PFSK-1 (cell line): ENCODE measurements at regions not wholly inside any gene's neighbourhood (a gene's known extent, or its start where the extent isn't known, plus 50 kb on each side); places are given as distances from the start of the nearest gene placed in this dataset.

Experiments
- FOXP2 ChIP-seq: optimal IDR thresholded peaks from 2 replicates; pipeline ENCODE3; 2011; ENCODE audit warnings: borderline replicate concordance, control low read depth, inconsistent platforms; ENCODE audit not compliant: insufficient read depth; ENCODE audit errors: extremely low read length, extremely low read depth
- POLR2AphosphoS5 ChIP-seq: IDR thresholded peaks from 2 replicates; pipeline ENCODE4 v1.6.1; 2012; ENCODE audit warnings: low read depth, mild to moderate bottlenecking, control low read depth, low read length, moderate library complexity
- SIN3A ChIP-seq: IDR thresholded peaks from 2 replicates; pipeline ENCODE4 v1.6.1; 2012; ENCODE audit warnings: mild to moderate bottlenecking, low read length, moderate library complexity, borderline replicate concordance; ENCODE audit not compliant: insufficient read depth
- TAF1 ChIP-seq: IDR thresholded peaks from 2 replicates; pipeline ENCODE4 v1.6.1; 2012; ENCODE audit warnings: low read length, control low read depth, borderline replicate concordance; ENCODE audit not compliant: insufficient read depth
- TF ChIP-seq, protein P1 (sequence below), 2 experiments: IDR thresholded peaks; 2 replicates each; pipeline versions ENCODE4 v1.6.1 to v1.8.0; 2011 to 2012; ENCODE audit warnings: low read depth in 2 of 2, low read length in 2 of 2, control low read depth in 1 of 2, inconsistent platforms in 1 of 2, mild to moderate bottlenecking in 1 of 2, moderate library complexity in 1 of 2; ENCODE audit not compliant: insufficient read depth in 1 of 2

DNA sequence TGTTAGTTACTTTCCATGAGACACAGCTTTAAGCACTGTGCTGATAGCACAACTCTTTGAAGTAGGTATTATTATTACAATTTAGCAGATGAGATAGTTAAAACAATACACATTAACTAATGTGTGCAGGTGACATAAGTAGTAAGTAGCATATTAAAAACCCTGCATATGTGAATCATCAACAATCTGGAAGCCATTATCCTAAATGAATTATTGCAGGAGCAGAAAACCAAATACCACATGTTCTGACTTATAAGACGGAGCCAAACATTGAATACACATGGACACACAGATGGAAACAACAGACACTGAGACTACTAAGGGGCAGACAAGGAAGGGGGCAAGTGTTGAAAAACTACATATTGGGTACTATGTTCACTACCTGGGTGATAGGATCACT, 300.3 kb upstream of the GULP1 start:
- no peak for TF ChIP-seq POLR2AphosphoS5
- TF ChIP-seq SIN3A: no peak
- TF ChIP-seq, protein P1, sequence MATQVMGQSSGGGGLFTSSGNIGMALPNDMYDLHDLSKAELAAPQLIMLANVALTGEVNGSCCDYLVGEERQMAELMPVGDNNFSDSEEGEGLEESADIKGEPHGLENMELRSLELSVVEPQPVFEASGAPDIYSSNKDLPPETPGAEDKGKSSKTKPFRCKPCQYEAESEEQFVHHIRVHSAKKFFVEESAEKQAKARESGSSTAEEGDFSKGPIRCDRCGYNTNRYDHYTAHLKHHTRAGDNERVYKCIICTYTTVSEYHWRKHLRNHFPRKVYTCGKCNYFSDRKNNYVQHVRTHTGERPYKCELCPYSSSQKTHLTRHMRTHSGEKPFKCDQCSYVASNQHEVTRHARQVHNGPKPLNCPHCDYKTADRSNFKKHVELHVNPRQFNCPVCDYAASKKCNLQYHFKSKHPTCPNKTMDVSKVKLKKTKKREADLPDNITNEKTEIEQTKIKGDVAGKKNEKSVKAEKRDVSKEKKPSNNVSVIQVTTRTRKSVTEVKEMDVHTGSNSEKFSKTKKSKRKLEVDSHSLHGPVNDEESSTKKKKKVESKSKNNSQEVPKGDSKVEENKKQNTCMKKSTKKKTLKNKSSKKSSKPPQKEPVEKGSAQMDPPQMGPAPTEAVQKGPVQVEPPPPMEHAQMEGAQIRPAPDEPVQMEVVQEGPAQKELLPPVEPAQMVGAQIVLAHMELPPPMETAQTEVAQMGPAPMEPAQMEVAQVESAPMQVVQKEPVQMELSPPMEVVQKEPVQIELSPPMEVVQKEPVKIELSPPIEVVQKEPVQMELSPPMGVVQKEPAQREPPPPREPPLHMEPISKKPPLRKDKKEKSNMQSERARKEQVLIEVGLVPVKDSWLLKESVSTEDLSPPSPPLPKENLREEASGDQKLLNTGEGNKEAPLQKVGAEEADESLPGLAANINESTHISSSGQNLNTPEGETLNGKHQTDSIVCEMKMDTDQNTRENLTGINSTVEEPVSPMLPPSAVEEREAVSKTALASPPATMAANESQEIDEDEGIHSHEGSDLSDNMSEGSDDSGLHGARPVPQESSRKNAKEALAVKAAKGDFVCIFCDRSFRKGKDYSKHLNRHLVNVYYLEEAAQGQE (IDR thresholded peaks at IDR 0.05; ENCODE audit: insufficient read depth in 1 of 2, low read depth in 2 of 2, low read length in 2 of 2): no peak
- no peak for TF ChIP-seq TAF1
- TF ChIP-seq FOXP2: no peak
